ENCODE measurements at regions not wholly inside any gene's neighbourhood (a gene's known extent, or its start where the extent isn't known, plus 50 kb on each side); places are given as distances from the start of the nearest gene placed in this dataset.

GRCh38 chr7:21304808-21305375 lies 123.0 kb upstream of the SP4 start:
- TF ChIP-seq CTCF (IDR thresholded peaks at IDR 0.05) = no peak
- no peak for TF ChIP-seq POLR2A (IDR thresholded peaks at IDR 0.05)
- intact Hi-C loops (cut with DNase I; ENCODE audit: low total_unique reads) = no loop called here
- H3K4me3 ChIP-seq (ENCODE audit: low read depth, poor library complexity, severe bottlenecking) = no peak overlapping the region
- 70 to 74% methylated on average over 4 of the region's 4 CpGs for WGBS, 2 donors
- DNase-seq (ENCODE audit: low spot score in 2 of 2) = no peak

GRCh38 chr7:21305455-21306235 lies 122.2 kb upstream of the SP4 start:
- intact Hi-C loops (cut with DNase I; ENCODE audit: low total_unique reads) = no loop called here
- no peak for TF ChIP-seq POLR2A (IDR thresholded peaks at IDR 0.05)
- no peak for TF ChIP-seq CTCF (IDR thresholded peaks at IDR 0.05)
- no peak overlapping the region for H3K4me3 ChIP-seq (ENCODE audit: low read depth, poor library complexity, severe bottlenecking)
- no peak for DNase-seq (ENCODE audit: low spot score in 2 of 2)
- 38 to 46% methylated on average over 3 of the region's 3 CpGs for WGBS, 2 donors

GRCh38 chr7:21314954-21315353 lies 112.9 kb upstream of the SP4 start:
- WGBS, 2 donors = 64 to 70% methylated on average over 2 of the region's 2 CpGs
- DNase-seq (ENCODE audit: low spot score in 2 of 2) = no peak
- intact Hi-C loops (cut with DNase I; ENCODE audit: low total_unique reads) = no loop called here
- no peak for TF ChIP-seq CTCF (IDR thresholded peaks at IDR 0.05)
- no peak overlapping the region for H3K4me3 ChIP-seq (ENCODE audit: low read depth, poor library complexity, severe bottlenecking)

GRCh38 chr7:21317966-21318915 lies 109.6 kb upstream of the SP4 start:
- no peak overlapping the region for H3K4me3 ChIP-seq (ENCODE audit: low read depth, poor library complexity, severe bottlenecking)
- no peak for TF ChIP-seq CTCF (IDR thresholded peaks at IDR 0.05)
- no peak for TF ChIP-seq POLR2A (IDR thresholded peaks at IDR 0.05)
- intact Hi-C loops (cut with DNase I; ENCODE audit: low total_unique reads) = no loop called here
- no peak for DNase-seq (ENCODE audit: low spot score in 2 of 2)
- 48 to 51% methylated on average over 6 of the region's 6 CpGs for WGBS, 2 donors

GRCh38 chr7:21318916-21319270 lies 109.0 kb upstream of the SP4 start:
- no peak for DNase-seq (ENCODE audit: low spot score in 2 of 2)
- no peak overlapping the region for H3K4me3 ChIP-seq (ENCODE audit: low read depth, poor library complexity, severe bottlenecking)
- TF ChIP-seq POLR2A (IDR thresholded peaks at IDR 0.05) = no peak
- TF ChIP-seq CTCF (IDR thresholded peaks at IDR 0.05) = no peak
- intact Hi-C loops (cut with DNase I; ENCODE audit: low total_unique reads) = no loop called here
- 78 to 82% methylated on average over 1 of the region's 1 CpG for WGBS, 2 donors

Measured in lower leg skin (tissue), 4 donors.